PC-3 (cell line): ENCODE measurements at regions not wholly inside any gene's neighbourhood (a gene's known extent, or its start where the extent isn't known, plus 50 kb on each side); places are given as distances from the start of the nearest gene placed in this dataset.

ENCODE experiments used
- ATAC-seq: fragments of 200-7000 bp; cut with Tn5 transposase; 2 replicates; pipeline ENCODE4 v1.9.1; 2020; ENCODE audit warnings: mild to moderate bottlenecking, moderate library complexity
- BruUV-seq: library from RNA; stranded (reverse); fragments of 400-500 nt; replicated peaks from 2 replicates; lab custom pipeline; 2021; lab: Mats Ljungman, UMichigan
- CTCF ChIA-PET: fragments of 300-600 bp; sonication (Branson Sonifier 250); formaldehyde crosslinking; loops from one replicate; lab custom pipeline; 2022; ENCODE audit warnings: antibody characterized with exemption; lab: Charles Lee
- POLR2A ChIA-PET: fragments of 300-600 bp; sonication (Branson Sonifier 250); formaldehyde crosslinking; loops from one replicate; lab custom pipeline; 2022; ENCODE audit warnings: antibody characterized with exemption; ENCODE audit not compliant: unreplicated experiment; lab: Charles Lee
- DNase-seq: peaks from one replicate; pipeline ENCODE4 v3.0.0-alpha.2; 2015
- H2AFZ ChIP-seq: fragments of 300-600 bp; sonication (generic); 2 replicates; pipeline ENCODE4 v1.6.0; 2016; ENCODE audit warnings: antibody characterized with exemption, low read length
- H3F3A ChIP-seq: fragments of 300-600 bp; sonication (generic); one replicate; pipeline ENCODE4 v1.6.0; 2017; ENCODE audit warnings: antibody characterized with exemption, low read length, control low read depth, mild to moderate bottlenecking; ENCODE audit not compliant: unreplicated experiment
- H3K27ac ChIP-seq: fragments of 300-600 bp; sonication (generic); 2 replicates; pipeline ENCODE4 v1.5.1; 2016; ENCODE audit warnings: mild to moderate bottlenecking, low read length
- H3K27me3 ChIP-seq: fragments of 300-600 bp; sonication (generic); 2 replicates; pipeline ENCODE4 v1.6.1; 2016; ENCODE audit warnings: low read length, mixed read lengths
- H3K36me3 ChIP-seq: fragments of 300-600 bp; sonication (generic); 2 replicates; pipeline ENCODE4 v1.6.1; 2016; ENCODE audit warnings: low read depth, mixed run types, low read length, mixed read lengths
- H3K4me1 ChIP-seq: fragments of 300-600 bp; sonication (generic); 2 replicates; pipeline ENCODE4 v1.5.1; 2016; ENCODE audit warnings: low read length; ENCODE audit not compliant: insufficient read depth
- H3K4me2 ChIP-seq: fragments of 300-600 bp; sonication (generic); 2 replicates; pipeline ENCODE4 v1.6.0; 2016; ENCODE audit warnings: low read length
- H3K4me3 ChIP-seq: fragments of 300-600 bp; sonication (generic); 2 replicates; pipeline ENCODE4 v1.5.1; 2016; ENCODE audit warnings: mild to moderate bottlenecking, low read length, mixed read lengths
- H3K79me2 ChIP-seq: fragments of 300-600 bp; sonication (generic); 2 replicates; pipeline ENCODE4 v1.6.1; 2017; ENCODE audit warnings: low read length, mixed read lengths
- H3K9ac ChIP-seq: fragments of 300-600 bp; sonication (generic); 2 replicates; pipeline ENCODE4 v1.6.0; 2016; ENCODE audit warnings: mild to moderate bottlenecking, low read length
- H3K9me2 ChIP-seq: fragments of 300-600 bp; sonication (generic); replicated peaks from 2 replicates; pipeline ENCODE4 v1.6.1; 2016; ENCODE audit warnings: mixed run types, low read length, mixed read lengths
- H3K9me3 ChIP-seq: fragments of 300-600 bp; sonication (generic); 2 replicates; pipeline ENCODE4 v1.6.1; 2016; ENCODE audit warnings: low read length, mixed read lengths
- H4K20me1 ChIP-seq: fragments of 300-600 bp; sonication (generic); 2 replicates; pipeline ENCODE4 v1.6.1; 2016; ENCODE audit warnings: low read length, mixed read lengths
- CTCF ChIP-seq: fragments of 300-600 bp; sonication (generic); conservative IDR thresholded peaks from 2 replicates; pipeline ENCODE4 v1.5.1; 2017; ENCODE audit warnings: antibody characterized with exemption, low read depth, mild to moderate bottlenecking, low read length
- EZH2 ChIP-seq: fragments of 300-600 bp; sonication (generic); IDR thresholded peaks from one replicate; pipeline ENCODE4 v1.6.1; 2017; ENCODE audit warnings: antibody characterized with exemption, mild to moderate bottlenecking, low read length; ENCODE audit not compliant: unreplicated experiment
- EZH2phosphoT487 ChIP-seq: fragments of 300-600 bp; sonication (generic); IDR thresholded peaks from 2 replicates; pipeline ENCODE4 v1.6.1; 2018; ENCODE audit warnings: mild to moderate bottlenecking, antibody characterized with exemption, low read length, borderline replicate concordance
- intact Hi-C: fragments of 100-400 bp; cut with micrococcal nuclease; formaldehyde crosslinking; loops from 2 replicates; pipeline ENCODE4 v1.9.0; 2023

- no peak overlapping the region for H3K4me3 ChIP-seq
- ChIA-PET POLR2A (interaction anchor here (0.5 kb wide), 1 partner anchor 34 kb away, joined by 4 read pairs; no protein-coding TSS in a partner anchor), CTCF (no interaction called here)
- H2AFZ ChIP-seq, result no peak overlapping the region
- H3K27ac ChIP-seq, result no peak overlapping the region
- H3K9me2 ChIP-seq, result no peaks in the 10 kb centered on the region
- H3K9me3 ChIP-seq, result no peaks in the 10 kb centered on the region
- no TSS peak for BruUV-seq
- no peaks in the 10 kb centered on the region for H3F3A ChIP-seq
- no peak overlapping the region for H3K9ac ChIP-seq
- peaks cover 43% of the 10 kb centered on the region for H3K27me3 ChIP-seq
- H4K20me1 ChIP-seq, result no peaks in the 10 kb centered on the region
- no peaks in the 10 kb centered on the region for H3K4me1 ChIP-seq
- no peaks in the 10 kb centered on the region for H3K36me3 ChIP-seq
- H3K79me2 ChIP-seq, result no peaks in the 10 kb centered on the region
- intact Hi-C loops, result no loop called here
- DNase-seq, result no peak
- H3K4me2 ChIP-seq, result no peak overlapping the region
- no peak for TF ChIP-seq EZH2phosphoT487
- no peak for TF ChIP-seq CTCF
- no peak for TF ChIP-seq EZH2
- ATAC-seq, result no peak
Measured at GRCh38 chr20:24863356-24863755, 85.7 kb upstream of the CST7 start.

GRCh38 chr20:24866008-24866407, 83.1 kb upstream of the CST7 start:
- ChIA-PET CTCF (no interaction called here), POLR2A (no interaction called here)
- intact Hi-C loops, result no loop called here
- Histone ChIP-seq H3K4me1 (no peaks in the 10 kb centered on the region), H3K36me3 (no peaks in the 10 kb centered on the region), H3K27ac (no peak overlapping the region), H3K79me2 (no peaks in the 10 kb centered on the region), H3K4me3 (no peak overlapping the region), H3F3A (no peaks in the 10 kb centered on the region), H3K27me3 (peaks cover 38% of the 10 kb centered on the region), H4K20me1 (no peaks in the 10 kb centered on the region), H3K9me3 (no peaks in the 10 kb centered on the region), H3K9ac (no peak overlapping the region), H2AFZ (no peak overlapping the region), H3K9me2 (no peaks in the 10 kb centered on the region), H3K4me2 (no peak overlapping the region)
- ATAC-seq (no peak), DNase-seq (no peak)
- TF ChIP-seq EZH2 (no peak), CTCF (no peak), EZH2phosphoT487 (no peak)
- no TSS peak for BruUV-seq

- intact Hi-C loops, result no loop called here
- Histone ChIP-seq H2AFZ (no peak overlapping the region), H3K27ac (no peak overlapping the region), H3K36me3 (no peaks in the 10 kb centered on the region), H3K4me2 (no peak overlapping the region), H3K79me2 (no peaks in the 10 kb centered on the region), H3K9me3 (no peaks in the 10 kb centered on the region), H3K4me1 (no peaks in the 10 kb centered on the region), H3F3A (no peaks in the 10 kb centered on the region), H3K4me3 (no peak overlapping the region), H4K20me1 (no peaks in the 10 kb centered on the region), H3K9me2 (no peaks in the 10 kb centered on the region), H3K9ac (no peak overlapping the region), H3K27me3 (peaks cover 44% of the 10 kb centered on the region)
- ChIA-PET CTCF (no interaction called here), POLR2A (no interaction called here)
- DNase-seq (no peak), ATAC-seq (no peak)
- no peak for TF ChIP-seq CTCF
- TF ChIP-seq EZH2phosphoT487, result no peak
- no peak for TF ChIP-seq EZH2
- BruUV-seq, result no TSS peak
Measured at GRCh38 chr20:24866742-24867141, 82.3 kb upstream of the CST7 start.
